ENCODE measurements at regions not wholly inside any gene's neighbourhood (a gene's known extent, or its start where the extent isn't known, plus 50 kb on each side); places are given as distances from the start of the nearest gene placed in this dataset.
A peak's percentile ranks its signal among the peaks of the same experiment; 100 is the strongest.
"Not testable (repeated sequence)": the region's sequence is repeated elsewhere in the genome, so short reads cannot be mapped to it uniquely, and the experiment has no call there.

- no peak for DNase-seq (ENCODE audit: low spot score)
Measured at GRCh38 chr3:159271799-159272512, 470.1 kb downstream of the MFSD1 start.

GRCh38 chr3:159273070-159273469 is 471.2 kb downstream of the MFSD1 start:
- DNase-seq (ENCODE audit: low spot score), result no peak

GRCh38 chr3:159273608-159274007 is 471.8 kb downstream of the MFSD1 start:
- DNase-seq (ENCODE audit: low spot score), result no peak

- no peak for DNase-seq (ENCODE audit: low spot score)
Measured at GRCh38 chr3:159275741-159276140, 473.9 kb downstream of the MFSD1 start.

- DNase-seq (ENCODE audit: low spot score), result no peak
Measured at GRCh38 chr3:159277814-159278213, 476.0 kb downstream of the MFSD1 start.

- no peak for DNase-seq (ENCODE audit: low spot score)
Measured at GRCh38 chr3:159280386-159281191, 478.7 kb downstream of the MFSD1 start.

- no peak for DNase-seq (ENCODE audit: low spot score)
Measured at GRCh38 chr3:159293493-159293892, 491.6 kb downstream of the MFSD1 start.

- DNase-seq (ENCODE audit: low spot score), result no peak
Measured at GRCh38 chr3:159301961-159302360, 500.1 kb downstream of the MFSD1 start.

- DNase-seq (ENCODE audit: low spot score), result no peak
Measured at GRCh38 chr3:159305017-159305416, 503.2 kb downstream of the MFSD1 start.

- not testable (repeated sequence) for DNase-seq (ENCODE audit: low spot score)
Measured at GRCh38 chr3:159316706-159317105, 514.9 kb downstream of the MFSD1 start.

- no peak for DNase-seq (ENCODE audit: low spot score)
Measured at GRCh38 chr3:159319156-159319555, 517.3 kb downstream of the MFSD1 start.

- DNase-seq (ENCODE audit: low spot score), result peak; percentile 25
Measured at GRCh38 chr3:159322322-159322939, 520.6 kb downstream of the MFSD1 start.

GRCh38 chr3:159323848-159324247 is 522.0 kb downstream of the MFSD1 start:
- DNase-seq (ENCODE audit: low spot score), result no peak

GRCh38 chr3:159326998-159327397 is 525.1 kb downstream of the MFSD1 start:
- no peak for DNase-seq (ENCODE audit: low spot score)

- no peak for DNase-seq (ENCODE audit: low spot score)
Measured at GRCh38 chr3:159332535-159333099, 530.8 kb downstream of the MFSD1 start.

GRCh38 chr3:159339131-159339530 is 537.3 kb downstream of the MFSD1 start:
- no peak for DNase-seq (ENCODE audit: low spot score)

- no peak for DNase-seq (ENCODE audit: low spot score)
Measured at GRCh38 chr3:159340877-159341500, 539.1 kb downstream of the MFSD1 start.

GRCh38 chr3:159346271-159346903 is 544.5 kb downstream of the MFSD1 start:
- no peak for DNase-seq (ENCODE audit: low spot score)

GRCh38 chr3:159348431-159348830 is 546.6 kb downstream of the MFSD1 start:
- no peak for DNase-seq (ENCODE audit: low spot score)

- no peak for DNase-seq (ENCODE audit: low spot score)
Measured at GRCh38 chr3:159356606-159357005, 554.8 kb downstream of the MFSD1 start.

- no peak for DNase-seq (ENCODE audit: low spot score)
Measured at GRCh38 chr3:159364511-159364910, 562.7 kb downstream of the MFSD1 start.

GRCh38 chr3:159366476-159366875 is 564.6 kb downstream of the MFSD1 start:
- no peak for DNase-seq (ENCODE audit: low spot score)
